GM18517 (cell line): ENCODE measurements at regions not wholly inside any gene's neighbourhood (a gene's known extent, or its start where the extent isn't known, plus 50 kb on each side); places are given as distances from the start of the nearest gene placed in this dataset.

Experiments used
- ATAC-seq: cut with Tn5 transposase; IDR thresholded peaks from one replicate; pipeline ENCODE4 v1.9.1; 2021; ENCODE audit warnings: mild to moderate bottlenecking, moderate library complexity; ENCODE audit not compliant: unreplicated experiment

DNA sequence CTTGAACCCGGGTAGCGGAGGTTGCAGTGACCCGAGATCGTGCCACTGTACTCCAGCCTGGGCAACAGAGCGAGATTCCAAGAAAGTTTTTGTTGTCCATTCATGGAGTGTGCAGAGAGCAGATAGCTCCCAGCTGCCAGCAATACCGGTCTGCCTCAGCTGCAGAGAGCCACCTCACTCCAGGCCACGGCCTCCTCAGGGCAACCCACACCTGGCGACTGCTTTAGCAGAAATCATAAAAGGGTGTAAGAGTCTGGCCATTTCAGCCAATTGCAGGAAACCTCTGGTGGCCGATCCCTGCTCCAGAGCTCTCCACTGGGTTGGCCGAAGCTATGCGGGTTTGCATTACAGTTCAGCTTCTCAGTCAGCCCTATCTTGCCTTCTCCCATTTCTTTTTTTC is 227.4 kb upstream of the BCOR start:
- no peak for ATAC-seq

DNA sequence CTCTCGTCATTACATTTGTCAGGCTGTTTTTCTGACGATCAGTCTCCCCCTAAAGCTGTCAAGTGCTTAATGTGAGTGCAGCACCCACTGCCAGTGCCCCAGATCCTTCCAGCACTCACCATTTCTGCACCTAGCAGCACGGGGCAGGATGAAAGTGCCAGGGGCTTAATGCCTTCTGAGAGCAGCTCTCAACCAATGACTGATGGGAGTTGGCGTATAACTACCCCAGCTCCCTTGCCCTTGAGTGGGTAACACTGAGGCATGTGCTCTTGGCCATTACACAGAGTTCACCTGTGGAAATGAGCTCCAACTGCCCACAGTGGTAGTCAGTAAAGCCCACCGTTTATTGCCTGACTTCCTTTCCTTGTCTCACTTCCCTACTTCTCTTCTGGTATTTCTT is 226.2 kb upstream of the BCOR start:
- ATAC-seq = no peak

DNA sequence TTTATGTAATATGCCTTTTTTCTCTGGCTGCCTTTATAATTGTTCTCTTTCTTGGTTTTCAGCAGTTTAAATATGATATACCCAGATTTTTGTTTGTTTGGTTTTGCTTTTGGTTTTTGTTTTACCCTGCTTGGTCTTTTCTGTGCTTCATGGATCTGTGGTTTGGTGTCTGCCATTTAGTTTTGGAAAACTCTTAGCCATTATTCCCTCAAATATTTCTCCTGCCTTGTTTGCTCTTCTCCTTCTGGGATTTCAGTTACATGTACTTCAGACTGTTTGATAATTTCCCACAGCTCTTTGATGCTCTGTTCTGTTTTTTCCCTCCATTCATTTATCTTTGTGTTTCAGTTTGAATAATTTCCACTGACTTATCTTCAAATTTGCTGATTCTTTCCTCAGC is 223.1 kb upstream of the BCOR start:
- ATAC-seq = no peak

DNA sequence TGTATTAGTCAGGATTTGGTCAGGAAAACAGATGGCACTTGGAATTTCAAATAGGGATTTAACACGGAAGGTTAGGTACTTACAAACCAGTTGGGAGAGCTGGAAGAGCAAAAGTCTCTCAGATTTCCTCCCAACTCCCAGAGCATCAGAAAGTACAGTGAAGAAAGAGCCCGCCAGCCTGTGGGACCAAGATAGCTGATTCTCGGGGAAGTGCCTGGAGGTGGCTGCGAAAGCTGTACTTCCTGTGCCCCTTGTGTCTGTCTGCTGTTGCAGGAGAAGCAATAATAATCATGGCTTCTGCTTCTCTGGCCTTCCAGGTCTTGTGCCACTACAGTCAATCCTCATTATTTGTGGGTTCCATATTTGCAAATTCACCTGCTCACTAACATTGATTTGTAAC is 221.0 kb upstream of the BCOR start:
- no peak for ATAC-seq

DNA sequence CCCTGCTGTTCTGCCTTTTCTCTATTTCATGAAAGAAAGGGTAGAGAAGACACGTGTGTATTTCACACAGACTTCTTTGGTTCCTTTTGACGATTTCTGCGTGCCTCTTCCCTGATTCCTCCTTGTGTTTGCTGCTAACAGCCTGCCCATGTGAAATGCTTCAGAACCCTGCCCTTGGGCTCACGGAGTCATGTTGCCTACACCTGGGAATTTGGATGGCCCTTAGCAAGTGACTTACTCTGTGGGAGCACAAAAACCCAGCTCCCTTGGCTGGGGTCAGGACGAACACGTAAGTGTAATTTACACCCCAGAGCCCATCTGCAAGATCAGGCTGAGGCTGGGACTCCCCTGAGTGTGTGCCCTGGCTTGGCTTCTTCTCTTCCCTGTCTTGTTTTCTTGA is 220.3 kb upstream of the BCOR start:
- ATAC-seq = no peak

DNA sequence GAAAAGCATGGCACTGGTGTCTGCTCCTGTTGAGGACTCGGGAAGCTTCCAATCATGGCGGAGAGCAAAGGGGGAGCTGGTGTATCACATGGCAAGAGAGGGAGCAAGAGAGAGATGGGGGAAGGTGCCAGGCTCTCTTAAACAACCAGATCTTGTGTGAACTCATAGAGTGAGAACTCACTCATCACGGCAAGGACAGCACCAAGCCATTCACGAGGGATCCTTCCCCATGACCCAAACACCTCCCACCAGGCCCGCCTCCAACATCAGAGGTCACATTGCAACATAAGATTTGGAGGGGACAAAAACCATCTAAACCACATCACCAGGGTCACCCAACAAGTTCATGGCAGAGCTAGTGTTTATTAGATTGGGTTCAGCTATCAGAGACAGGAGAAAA is 218.7 kb upstream of the BCOR start:
- ATAC-seq = no peak

DNA sequence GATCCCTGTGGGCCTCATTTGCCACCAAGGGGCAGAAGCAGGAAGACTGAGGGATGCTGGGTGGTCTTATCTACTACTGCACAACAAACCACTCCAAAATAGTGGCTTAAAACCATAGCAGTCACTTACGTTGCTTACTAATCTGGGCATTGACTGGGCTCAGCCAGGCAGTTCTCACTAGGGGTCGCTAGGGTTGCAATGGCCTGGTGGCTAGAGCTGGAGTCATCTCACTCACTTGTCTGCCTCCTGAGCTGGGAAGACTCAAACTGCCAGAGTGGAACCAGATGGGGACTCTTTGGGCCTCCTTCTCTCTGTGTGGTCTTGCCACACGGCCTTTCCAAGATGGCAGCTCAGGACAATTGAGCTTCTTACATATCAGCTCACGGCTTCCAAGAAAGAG is 216.3 kb upstream of the BCOR start:
- no peak for ATAC-seq

DNA sequence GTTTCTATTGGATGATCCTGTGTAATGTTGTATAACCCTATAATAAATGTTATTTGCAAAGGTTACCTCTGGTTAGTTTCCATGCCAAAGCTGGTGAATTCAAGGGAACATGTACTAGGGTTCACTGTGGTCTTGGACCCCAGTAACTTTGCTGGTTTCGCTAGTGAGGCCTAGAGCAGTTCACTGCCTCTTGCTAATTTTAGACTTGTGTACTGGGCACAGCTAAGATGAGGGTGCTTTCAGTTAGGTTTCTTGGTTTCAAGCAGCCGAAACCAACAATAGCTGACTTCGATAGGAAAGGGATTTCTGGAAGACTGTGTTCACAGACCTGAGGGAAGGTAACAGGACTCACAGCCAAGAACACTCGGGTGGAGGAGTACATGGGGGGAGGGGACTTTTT is 215.5 kb upstream of the BCOR start:
- ATAC-seq = no peak

DNA sequence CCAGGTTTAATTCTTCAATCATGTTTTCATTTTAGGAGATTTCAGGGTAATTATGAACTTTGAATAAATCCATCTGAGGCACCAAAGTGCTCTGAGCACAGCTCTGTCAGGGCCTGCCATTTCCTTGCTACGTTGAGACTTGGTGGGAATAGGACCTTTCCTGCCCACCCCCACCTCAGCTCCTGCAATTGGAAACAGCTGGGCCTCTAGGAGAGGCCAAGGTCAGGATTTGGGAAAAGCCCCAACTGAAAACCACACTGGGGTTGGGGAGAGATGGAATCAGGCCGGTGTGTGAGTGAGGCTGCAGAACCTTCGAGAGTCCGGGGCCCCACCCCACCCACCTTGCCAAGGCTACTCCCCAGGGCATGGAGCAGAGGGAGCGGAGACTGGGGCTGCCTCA is 212.7 kb upstream of the BCOR start:
- ATAC-seq = no peak

DNA sequence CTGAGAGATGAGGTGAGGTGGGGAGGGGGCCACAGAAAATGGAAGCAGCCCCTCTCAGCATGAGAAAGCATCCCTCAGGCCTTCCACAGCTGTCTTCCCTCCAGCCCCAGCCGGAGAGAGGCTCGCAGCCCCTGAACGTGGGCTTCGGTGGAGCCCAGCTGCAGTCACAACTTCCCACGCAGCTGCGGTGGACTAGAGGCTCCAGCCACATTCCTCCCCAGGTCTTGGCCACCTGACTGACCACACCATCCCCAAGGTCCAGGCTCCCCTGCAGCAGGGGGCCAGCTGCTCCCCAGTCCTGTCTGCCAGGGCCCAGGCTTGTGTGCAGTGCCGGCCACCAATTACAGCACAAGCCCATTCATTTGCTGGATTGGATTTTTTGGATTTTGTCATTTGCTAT is 212.3 kb upstream of the BCOR start:
- no peak for ATAC-seq

DNA sequence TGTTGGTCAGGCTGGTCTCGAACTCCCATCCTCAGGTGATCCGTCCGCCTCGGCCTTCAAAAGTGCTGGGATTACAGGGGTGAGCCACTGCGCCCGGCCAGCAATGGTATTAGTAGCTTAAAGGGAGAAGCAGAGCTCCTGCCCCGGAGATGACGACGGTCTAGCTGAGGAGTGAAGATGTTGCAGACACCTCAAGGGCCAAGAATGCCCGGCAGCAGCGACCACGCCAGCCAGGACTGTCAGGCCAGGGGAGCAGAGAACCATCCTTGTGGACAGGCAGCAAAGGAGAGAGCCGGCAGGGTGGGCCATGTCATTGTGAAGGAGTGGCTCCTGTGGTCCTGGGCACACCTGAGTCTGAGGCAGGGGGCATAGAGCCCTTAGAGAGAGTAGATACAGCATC is 210.1 kb upstream of the BCOR start:
- ATAC-seq = no peak

DNA sequence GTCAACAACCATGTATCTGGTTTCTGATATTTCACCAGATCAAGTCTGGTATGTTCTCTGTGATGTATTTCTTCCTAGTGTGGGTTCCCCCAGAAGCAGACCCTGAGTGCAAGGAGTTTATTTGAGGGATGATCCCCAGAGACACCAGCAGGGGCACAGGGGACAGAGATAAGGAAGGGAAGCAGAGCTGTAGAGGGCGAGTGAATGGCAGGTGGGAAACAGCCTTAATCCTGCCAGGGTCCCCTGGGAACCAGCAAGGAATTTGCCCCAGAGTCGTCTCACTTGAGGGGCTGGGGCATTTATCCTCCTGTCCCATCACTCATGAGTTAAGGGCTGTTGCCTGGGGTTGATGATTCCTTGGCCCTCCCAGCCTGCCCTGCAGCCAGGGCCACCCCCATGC is 206.4 kb upstream of the BCOR start:
- ATAC-seq = no peak

DNA sequence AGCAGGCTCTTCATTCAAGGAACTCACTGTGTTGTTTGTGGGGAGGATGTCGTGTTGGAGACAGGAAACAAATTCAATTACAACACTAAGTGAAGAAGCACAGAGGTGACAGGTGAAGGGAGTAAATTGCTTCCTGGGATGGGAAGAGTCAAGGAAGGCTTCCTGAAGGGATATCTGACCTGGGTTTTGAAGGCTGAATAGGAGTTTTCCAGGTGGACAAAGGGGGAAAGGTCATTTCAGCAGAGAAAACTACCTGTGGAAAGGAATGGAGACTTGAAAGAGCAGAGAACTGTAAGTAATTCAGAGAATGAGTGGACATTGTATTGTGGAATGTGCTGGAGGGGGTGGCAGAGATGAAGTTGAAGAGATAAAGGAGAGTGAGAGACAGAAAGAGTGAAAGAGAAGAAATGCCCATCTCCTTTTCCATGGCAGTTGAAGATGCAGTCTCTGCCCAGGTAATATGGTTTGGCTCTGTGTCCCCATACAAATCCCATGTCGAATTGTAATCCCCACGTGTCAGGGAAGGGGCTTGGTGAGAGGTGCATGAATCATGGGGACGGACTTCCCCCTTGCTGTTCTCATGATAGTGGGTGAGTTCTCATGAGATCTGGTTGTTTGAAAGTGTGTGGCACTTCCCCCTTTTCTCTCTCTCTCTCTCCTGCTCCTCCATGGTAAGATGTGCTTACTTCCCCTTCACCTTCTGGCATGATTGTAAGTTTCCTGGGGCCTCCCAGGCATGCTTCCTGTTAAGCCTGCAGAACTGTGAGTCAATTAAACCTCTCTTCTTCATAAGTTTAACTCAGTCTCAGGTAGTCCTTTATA is 205.7 kb upstream of the BCOR start:
- no peak for ATAC-seq

DNA sequence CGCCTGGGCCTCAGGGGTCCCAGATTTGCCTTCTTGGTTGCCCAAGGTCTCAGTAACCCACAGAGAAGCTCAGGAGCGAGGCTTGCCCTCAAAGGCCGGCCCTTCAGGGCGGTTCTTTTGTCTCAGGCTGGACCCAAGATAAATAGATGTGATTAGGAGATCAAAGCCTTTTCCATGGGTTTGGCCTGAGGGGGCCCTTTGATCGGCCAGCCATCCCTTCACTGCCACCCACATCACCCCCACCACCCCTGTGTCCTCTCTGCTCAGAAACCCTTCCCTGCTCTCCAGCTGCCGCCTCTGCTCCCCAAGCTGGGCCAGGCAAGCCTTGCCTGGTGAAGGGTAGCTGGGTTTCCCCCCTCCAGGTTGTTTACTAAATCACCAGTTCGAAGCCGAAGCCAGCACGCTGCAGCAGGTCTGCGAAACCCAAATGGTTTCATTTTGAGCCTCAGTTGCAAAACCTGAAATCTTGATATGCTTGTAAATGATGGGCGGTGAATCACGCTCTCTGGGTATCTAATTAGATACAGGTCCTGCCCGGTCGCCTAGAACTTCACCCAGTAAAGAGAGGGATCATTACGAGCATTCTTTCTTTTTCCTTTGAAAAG is 202.6 kb upstream of the BCOR start:
- ATAC-seq = no peak

DNA sequence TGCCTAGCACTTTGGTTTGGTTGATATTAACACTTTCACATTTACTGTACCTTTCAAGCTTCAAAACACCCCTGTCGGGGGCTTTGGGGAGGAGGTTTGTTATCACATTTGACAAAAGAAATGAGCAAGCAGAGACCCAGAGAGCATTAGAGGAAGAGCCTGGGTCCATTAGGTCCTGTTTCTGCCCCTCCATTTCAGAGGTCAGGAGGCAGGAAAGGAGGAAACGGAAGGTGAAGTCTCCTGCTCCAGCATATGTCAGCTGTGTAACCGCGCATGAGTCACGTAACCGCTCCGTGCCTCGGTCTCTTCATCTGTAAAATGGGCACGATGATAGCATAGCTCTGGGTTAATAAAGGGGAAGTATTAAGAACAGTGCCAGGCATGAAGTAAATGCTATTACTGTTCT is 201.9 kb upstream of the BCOR start:
- ATAC-seq = no peak

DNA sequence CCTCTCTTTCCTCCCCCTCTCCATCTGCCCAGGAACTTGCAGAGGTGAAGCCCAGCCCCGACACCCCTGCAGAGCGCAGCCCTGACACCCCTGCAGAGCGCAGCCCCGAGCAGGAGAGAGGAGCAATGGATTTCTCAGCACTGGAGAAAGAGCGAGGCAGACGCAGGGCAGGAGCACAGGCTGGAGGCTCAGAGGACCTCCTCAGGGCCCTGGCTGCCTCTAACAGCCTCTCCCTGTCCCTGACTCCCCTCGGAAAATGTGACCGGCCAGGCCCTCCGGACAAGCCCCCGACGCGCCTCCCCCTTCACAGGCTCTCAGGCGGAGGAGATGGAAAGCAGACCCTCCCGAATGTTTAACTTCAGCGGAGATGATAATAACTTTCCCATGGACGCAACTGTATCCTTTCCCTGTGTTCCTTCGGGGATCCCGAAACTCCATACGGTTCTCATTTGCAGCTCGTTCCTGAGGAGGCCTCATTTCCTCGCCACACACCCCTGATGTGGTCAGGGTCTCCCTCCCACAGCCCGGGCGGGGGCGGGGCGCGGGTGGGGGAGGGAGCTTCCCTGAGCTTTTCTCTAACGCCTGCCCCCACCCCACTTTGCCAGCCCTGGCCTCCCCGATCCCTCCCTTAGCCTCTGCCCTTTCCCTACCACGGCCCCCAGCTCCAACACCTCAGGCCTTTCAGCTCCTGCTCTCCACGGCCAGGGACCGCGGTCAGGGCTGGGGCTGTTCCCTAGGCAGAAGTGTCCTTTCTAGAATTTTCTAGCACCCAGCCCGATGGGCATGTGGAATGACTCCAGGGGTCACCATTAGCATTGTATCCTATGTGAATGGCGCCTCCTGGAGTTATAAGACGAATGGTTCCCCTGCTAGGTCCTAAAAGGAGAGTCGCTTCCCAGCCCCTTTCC is 201.1 kb upstream of the BCOR start:
- no peak for ATAC-seq

DNA sequence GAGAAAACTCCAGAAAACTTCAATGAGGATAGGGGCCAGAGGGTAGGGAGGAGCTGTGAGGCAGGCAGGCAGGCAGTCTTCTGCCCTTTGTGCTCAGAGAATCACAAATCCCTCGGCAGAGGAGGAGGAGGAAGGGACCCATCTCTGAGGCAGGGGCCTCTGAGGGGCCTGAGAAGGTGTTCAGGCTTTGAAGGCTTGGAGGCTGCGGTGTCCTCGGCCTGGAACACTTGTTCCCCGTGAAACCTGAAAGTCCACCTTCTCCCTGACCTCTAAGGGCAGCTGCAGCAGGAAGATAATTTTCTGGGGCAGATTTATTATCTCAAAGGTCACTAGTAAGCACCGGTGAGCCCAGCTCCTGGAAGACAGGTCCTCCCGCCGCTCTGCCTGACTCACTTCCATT is 200.3 kb upstream of the BCOR start:
- no peak for ATAC-seq

DNA sequence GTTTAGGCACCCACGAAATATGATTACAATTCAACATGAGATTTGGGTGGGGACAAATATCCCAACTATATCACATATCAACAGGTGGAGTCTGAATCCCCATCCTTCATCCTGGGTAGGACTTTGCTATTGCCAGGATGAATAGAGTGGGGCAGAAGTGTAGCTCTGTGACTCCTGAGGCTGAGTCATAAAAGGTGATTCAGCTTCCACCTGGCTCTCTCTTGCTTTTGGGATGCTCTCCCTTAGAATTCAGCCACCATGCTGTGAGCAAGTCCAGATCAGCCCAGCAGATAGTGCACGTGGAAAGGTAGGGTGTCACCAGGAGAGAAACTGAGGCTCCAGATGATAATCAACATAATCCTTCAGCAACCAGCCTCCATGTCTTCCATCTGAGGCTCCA is 193.8 kb upstream of the BCOR start:
- no peak for ATAC-seq

DNA sequence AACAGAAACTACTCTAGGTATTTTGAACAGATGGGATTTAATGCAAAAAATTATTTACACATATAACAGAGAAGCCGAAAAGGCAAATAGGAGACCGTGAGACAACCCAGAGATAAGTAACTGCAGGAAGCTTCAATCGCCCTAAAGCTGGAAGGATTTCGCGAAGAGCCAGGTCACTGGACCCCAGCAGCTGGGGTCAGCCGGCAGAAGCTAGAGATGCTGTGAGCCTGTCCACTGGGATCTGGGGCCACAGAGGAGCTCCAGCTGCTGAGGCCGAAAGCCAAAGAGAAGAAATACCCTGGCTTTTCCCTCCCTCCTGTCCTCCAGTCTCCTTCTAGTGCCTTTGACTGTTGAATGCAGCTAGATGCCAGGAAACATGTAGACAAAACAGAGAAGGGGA is 192.8 kb upstream of the BCOR start:
- ATAC-seq = no peak

DNA sequence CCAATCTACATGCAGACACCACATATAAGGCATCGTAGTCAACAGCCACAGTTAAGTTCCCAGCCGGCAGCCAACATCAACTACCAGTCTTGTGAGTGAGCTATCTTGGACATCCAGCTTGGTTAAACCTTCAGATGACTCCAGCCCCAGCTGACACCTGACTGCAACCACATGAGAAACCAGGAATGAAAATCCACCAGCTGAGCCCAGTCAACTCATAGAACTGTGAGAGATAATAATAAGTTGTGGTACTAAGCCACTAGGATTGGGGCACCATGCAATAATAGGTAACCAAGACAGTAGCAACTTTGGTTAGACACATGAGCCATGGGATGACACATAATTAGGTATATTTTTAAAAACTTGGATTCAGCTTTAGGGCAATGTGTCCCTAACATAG is 188.1 kb upstream of the BCOR start:
- ATAC-seq = no peak

DNA sequence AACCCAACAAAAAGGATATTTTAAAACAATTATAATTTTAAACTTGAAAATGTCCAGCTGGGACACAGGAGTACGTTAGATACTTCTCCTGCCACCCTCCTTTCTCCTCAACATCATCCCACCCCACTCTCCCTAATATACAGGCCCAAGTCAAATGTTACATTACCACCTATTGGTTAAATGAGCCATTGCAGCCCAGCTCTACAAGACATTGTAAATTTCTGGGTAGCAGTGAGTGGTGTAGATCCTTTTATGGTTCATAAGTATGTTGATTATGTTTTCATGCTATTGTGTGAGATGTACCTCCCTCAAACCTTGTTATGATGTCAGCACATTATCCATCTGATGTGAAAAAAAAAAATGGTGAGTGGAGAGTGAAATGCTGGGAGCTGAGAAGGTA is 187.1 kb upstream of the BCOR start:
- ATAC-seq = no peak

DNA sequence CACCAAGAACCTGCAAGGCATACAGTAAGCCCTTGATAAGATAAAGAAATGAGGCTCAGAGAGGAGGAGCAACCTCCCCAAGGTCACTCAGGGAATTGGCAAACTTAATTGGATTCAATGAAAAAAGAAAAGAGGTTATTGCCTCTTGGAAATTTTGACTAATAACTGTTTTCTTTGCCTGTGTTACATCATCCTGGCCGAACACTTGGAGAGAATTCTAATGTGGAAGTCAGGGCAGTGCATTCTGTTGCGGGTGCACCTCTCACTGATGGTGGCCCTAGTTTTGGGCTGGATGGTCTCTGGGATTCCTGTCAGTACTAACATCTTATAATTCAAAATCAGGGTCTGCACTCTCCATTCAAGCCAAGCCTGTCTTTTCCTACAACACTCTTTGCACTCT is 186.2 kb upstream of the BCOR start:
- ATAC-seq = no peak
